ENCODE measurements at regions not wholly inside any gene's neighbourhood (a gene's known extent, or its start where the extent isn't known, plus 50 kb on each side); places are given as distances from the start of the nearest gene placed in this dataset.

DNA sequence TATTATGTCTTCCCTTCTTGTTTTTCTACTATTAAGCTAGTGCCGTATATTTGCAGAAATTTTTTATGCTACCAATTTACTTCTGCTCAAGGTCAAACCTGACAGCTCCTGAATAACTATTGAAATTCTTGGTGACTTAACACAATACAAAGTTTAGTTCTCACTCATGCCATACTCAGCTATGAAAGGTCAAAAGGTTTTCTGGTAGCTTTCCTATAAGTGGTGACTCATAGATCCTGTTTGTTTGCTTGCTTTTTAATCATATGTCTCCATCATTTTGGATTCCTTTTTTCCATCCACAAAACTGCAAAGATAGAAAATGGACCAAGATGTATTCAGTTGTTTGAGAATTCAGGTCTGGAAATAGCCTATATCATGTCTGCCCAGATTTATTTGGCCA, 855.8 kb upstream of the LRRC4C start:
- TF ChIP-seq, protein P1, sequence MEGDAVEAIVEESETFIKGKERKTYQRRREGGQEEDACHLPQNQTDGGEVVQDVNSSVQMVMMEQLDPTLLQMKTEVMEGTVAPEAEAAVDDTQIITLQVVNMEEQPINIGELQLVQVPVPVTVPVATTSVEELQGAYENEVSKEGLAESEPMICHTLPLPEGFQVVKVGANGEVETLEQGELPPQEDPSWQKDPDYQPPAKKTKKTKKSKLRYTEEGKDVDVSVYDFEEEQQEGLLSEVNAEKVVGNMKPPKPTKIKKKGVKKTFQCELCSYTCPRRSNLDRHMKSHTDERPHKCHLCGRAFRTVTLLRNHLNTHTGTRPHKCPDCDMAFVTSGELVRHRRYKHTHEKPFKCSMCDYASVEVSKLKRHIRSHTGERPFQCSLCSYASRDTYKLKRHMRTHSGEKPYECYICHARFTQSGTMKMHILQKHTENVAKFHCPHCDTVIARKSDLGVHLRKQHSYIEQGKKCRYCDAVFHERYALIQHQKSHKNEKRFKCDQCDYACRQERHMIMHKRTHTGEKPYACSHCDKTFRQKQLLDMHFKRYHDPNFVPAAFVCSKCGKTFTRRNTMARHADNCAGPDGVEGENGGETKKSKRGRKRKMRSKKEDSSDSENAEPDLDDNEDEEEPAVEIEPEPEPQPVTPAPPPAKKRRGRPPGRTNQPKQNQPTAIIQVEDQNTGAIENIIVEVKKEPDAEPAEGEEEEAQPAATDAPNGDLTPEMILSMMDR (IDR thresholded peaks at IDR 0.05; ENCODE audit: control insufficient read depth, insufficient read depth, low read depth, low read length, missing control alignments) = no peak
- H3K4me3 ChIP-seq (ENCODE audit: control insufficient read depth, low read depth, low read length) = no peak overlapping the region
- DNase-seq (ENCODE audit: low read depth) = no peak

- no peak overlapping the region for H3K4me3 ChIP-seq (ENCODE audit: control insufficient read depth, low read depth, low read length)
- no peak for DNase-seq (ENCODE audit: low read depth)
- TF ChIP-seq, protein P1 (IDR thresholded peaks at IDR 0.05; ENCODE audit: control insufficient read depth, insufficient read depth, low read depth, low read length, missing control alignments) = no peak
These were observed 856.4 kb upstream of the LRRC4C start for GRCh38 chr11:42315846-42316245.

- H3K4me3 ChIP-seq (ENCODE audit: control insufficient read depth, low read depth, low read length) = no peak overlapping the region
- TF ChIP-seq, protein P1 (IDR thresholded peaks at IDR 0.05; ENCODE audit: control insufficient read depth, insufficient read depth, low read depth, low read length, missing control alignments) = no peak
- no peak for DNase-seq (ENCODE audit: low read depth)
These were observed 860.5 kb upstream of the LRRC4C start for GRCh38 chr11:42319921-42320320.

- TF ChIP-seq, protein P1 (IDR thresholded peaks at IDR 0.05; ENCODE audit: control insufficient read depth, insufficient read depth, low read depth, low read length, missing control alignments) = no peak
- H3K4me3 ChIP-seq (ENCODE audit: control insufficient read depth, low read depth, low read length) = no peak overlapping the region
- DNase-seq (ENCODE audit: low read depth) = no peak
These were observed 870.6 kb upstream of the LRRC4C start for GRCh38 chr11:42329929-42330565.

DNA sequence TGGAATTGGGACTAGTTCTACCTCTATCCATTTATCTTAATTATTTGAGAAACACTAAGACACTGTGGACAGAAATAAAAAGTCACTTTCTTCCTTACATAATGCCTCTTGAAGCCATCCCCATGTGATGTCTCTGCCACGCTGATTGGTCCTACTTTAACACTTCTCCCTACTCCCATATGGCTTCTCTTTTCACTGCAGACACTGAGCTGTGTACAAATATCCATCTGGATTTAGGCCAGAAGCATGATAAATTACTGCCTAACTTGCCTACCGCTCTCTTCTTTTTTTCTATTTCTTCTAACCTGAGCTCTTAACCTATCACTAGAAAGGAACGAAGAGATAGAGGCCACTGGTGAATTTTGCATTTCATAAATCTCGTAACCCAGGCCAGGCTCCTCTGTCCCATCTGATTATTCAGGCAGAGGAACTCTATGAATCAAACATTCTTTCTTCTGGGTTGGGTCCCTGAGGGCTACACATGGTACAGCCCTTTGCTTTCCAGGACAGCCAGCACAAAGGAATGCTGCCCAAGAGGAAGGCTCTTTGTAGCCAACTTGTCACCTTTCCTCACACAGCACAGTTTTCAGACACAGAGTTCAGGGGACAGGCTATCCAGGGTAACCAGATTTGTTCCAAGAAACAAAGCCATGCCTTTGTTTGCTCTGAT, 878.5 kb upstream of the LRRC4C start:
- DNase-seq (ENCODE audit: low read depth) = no peak
- H3K4me3 ChIP-seq (ENCODE audit: control insufficient read depth, low read depth, low read length) = no peak overlapping the region
- TF ChIP-seq, protein P1 (IDR thresholded peaks at IDR 0.05; ENCODE audit: control insufficient read depth, insufficient read depth, low read depth, low read length, missing control alignments) = no peak

GRCh38 chr11:42344204-42344792, 884.8 kb upstream of the LRRC4C start:
- DNase-seq (ENCODE audit: low read depth) = no peak

More at GRCh38 chr11:42344204-42344792, 884.8 kb upstream of the LRRC4C start:
- H3K4me3 ChIP-seq (ENCODE audit: control insufficient read depth, low read depth, low read length) = no peak overlapping the region
- TF ChIP-seq, protein P1 (IDR thresholded peaks at IDR 0.05; ENCODE audit: control insufficient read depth, insufficient read depth, low read depth, low read length, missing control alignments) = no peak

All from AG09309 (cell line).